ENCODE measurements at regions not wholly inside any gene's neighbourhood (a gene's known extent, or its start where the extent isn't known, plus 50 kb on each side); places are given as distances from the start of the nearest gene placed in this dataset.

DNA sequence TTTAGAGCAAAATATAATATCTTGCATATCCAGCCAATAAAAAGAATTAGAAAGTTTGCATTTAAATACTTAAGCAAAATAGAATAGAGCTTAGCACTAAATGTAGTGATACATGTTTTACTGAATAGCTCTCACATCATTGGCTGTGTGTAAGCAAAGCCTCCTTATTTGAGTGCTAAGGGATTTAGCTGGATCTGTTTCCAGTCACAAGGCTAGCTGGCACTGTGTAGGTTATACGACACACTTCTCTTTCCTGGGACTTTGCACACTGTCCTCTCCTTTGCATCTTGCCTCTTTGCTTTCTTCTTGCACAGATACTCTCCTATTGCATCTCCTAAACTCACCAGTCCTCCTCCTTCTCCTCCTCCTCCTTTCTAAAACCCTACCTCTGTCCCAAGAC lies 423.8 kb downstream of the KLF5 start:
- 83 to 88% (median 86%) methylated on average over 1 of the region's 1 CpG for WGBS, 4 donors
- TF ChIP-seq POLR2A (IDR thresholded peaks at IDR 0.05), result no peak
- TF ChIP-seq, protein P1, sequence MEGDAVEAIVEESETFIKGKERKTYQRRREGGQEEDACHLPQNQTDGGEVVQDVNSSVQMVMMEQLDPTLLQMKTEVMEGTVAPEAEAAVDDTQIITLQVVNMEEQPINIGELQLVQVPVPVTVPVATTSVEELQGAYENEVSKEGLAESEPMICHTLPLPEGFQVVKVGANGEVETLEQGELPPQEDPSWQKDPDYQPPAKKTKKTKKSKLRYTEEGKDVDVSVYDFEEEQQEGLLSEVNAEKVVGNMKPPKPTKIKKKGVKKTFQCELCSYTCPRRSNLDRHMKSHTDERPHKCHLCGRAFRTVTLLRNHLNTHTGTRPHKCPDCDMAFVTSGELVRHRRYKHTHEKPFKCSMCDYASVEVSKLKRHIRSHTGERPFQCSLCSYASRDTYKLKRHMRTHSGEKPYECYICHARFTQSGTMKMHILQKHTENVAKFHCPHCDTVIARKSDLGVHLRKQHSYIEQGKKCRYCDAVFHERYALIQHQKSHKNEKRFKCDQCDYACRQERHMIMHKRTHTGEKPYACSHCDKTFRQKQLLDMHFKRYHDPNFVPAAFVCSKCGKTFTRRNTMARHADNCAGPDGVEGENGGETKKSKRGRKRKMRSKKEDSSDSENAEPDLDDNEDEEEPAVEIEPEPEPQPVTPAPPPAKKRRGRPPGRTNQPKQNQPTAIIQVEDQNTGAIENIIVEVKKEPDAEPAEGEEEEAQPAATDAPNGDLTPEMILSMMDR (IDR thresholded peaks at IDR 0.05), result no peak

DNA sequence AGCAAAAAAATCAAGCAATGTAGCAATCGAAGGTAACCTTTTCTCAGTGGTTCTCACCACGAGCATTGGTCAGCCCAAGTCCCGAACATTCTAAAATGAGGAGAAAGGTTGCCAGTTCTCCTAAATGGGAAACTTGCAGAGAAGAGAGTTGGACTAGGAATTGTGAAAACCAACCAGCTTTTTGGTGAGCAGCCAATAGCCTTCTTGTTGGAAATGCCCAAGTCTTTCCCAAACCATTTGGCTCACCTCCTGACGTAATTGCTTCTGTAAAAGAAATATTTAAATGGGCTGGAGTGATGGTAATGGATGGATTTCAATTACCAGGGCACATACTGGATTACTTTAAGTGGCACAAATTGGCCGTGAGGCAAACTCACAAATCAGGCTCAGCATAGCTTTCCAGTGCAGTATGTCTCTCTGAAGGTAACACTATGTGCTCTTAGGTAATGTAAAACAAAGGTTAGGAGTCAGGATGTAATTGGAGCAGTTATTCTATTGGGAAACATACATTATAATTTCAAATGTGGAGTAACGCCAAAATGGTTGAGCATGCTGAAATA lies 423.2 kb downstream of the KLF5 start:
- TF ChIP-seq, protein P1 (IDR thresholded peaks at IDR 0.05), result no peak
- no peak for TF ChIP-seq POLR2A (IDR thresholded peaks at IDR 0.05)
- Histone ChIP-seq H3K4me3 (no peak overlapping the region), H3K27me3 (no peaks in the 10 kb centered on the region), H3K36me3 (replicated peaks in 1 of 2) (no peaks in the 10 kb centered on the region), H3K9me3 (replicated peaks in 1 of 3) (no peaks in the 10 kb centered on the region), H3K4me1 (replicated peaks in 1 of 2) (no peaks in the 10 kb centered on the region), H3K27ac (no peak overlapping the region)
- intact Hi-C loops (cut with DNase I), result no loop called here
- WGBS, 4 donors, result 69 to 84% (median 82%) methylated on average over 6 of the region's 6 CpGs
- no peak for DNase-seq

More for the DNA sequence above, 423.8 kb downstream of the KLF5 start:
- Histone ChIP-seq H3K4me1 (replicated peaks in 1 of 2) (no peaks in the 10 kb centered on the region), H3K36me3 (replicated peaks in 1 of 2) (no peaks in the 10 kb centered on the region), H3K4me3 (no peak overlapping the region), H3K27me3 (no peaks in the 10 kb centered on the region), H3K27ac (no peak overlapping the region), H3K9me3 (replicated peaks in 1 of 3) (no peaks in the 10 kb centered on the region)
- intact Hi-C loops (cut with DNase I), result no loop called here
- no peak for DNase-seq

DNA sequence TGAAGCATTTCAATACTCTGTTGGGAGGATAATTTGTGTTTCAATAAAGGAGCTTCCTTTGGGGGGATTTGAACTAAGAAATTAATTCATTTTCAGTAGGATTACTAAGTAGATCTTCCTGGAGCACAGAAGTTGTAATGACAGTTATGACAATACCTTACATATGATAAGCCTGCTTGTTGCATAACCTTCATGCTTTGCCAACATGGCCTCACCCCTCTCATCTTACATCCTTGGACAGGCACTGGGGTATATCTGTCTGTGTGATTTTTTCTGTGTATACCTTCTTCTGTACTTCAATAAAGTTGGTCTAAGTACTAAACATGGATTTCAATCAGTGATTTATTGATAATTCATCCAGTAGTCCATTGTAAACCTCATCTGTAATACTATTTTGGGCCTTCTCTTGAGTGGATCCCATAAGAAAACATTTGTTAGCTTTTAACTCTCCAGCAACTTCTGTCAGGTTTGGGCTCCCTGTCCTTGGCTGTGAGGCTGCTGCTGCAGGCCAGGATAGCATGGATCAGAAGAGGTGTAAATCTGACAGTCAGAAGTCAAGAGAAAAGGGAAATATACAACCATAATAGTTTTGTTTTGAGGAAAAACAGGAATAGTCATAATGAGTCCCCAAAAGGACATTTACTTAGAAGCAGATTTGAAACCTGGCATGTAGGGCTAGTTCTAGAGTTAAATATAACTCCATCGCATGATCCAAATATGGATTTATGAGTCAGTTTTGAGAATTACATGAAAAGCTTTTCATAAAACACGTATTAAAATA lies 422.2 kb downstream of the KLF5 start:
- Histone ChIP-seq H3K27ac (no peak overlapping the region), H3K4me3 (no peak overlapping the region), H3K4me1 (replicated peaks in 1 of 2) (no peaks in the 10 kb centered on the region), H3K36me3 (replicated peaks in 1 of 2) (no peaks in the 10 kb centered on the region), H3K9me3 (replicated peaks in 1 of 3) (no peaks in the 10 kb centered on the region), H3K27me3 (no peaks in the 10 kb centered on the region)
- TF ChIP-seq, protein P1 (IDR thresholded peaks at IDR 0.05), result no peak
- TF ChIP-seq POLR2A (IDR thresholded peaks at IDR 0.05), result no peak
- no peak for DNase-seq
- intact Hi-C loops (cut with DNase I), result no loop called here
- WGBS, 4 donors, result 73 to 85% (median 80%) methylated on average over 2 of the region's 2 CpGs

DNA sequence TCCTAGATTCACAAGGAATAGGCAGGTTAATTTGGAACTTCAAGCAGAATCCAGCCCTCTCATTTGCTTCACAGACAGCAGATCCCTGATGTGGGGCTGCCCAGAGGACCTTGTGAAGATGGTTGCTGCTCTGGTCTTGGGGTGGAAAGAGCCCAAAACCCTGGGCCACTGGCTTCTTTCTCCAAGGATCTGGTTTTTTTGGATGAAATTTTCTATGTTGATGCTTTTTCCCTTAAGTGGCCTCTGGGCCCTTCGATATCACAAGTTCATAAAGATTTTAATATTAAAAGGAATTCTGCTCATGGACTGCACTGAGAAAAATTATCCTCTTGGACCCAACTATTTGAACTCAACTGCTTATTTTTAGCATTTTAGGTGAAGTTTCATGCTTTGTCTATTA lies 421.1 kb downstream of the KLF5 start:
- DNase-seq, result no peak
- H3K27me3 ChIP-seq, result no peaks in the 10 kb centered on the region
- 75 to 90% (median 83%) methylated on average over 1 of the region's 1 CpG for WGBS, 4 donors
- H3K9me3 ChIP-seq (replicated peaks in 1 of 3), result no peaks in the 10 kb centered on the region
- H3K27ac ChIP-seq, result no peak overlapping the region
- intact Hi-C loops (cut with DNase I), result no loop called here
- no peaks in the 10 kb centered on the region for H3K4me1 ChIP-seq (replicated peaks in 1 of 2)
- TF ChIP-seq, protein P1 (IDR thresholded peaks at IDR 0.05), result no peak
- no peak for TF ChIP-seq POLR2A (IDR thresholded peaks at IDR 0.05)
- H3K4me3 ChIP-seq, result no peak overlapping the region
- H3K36me3 ChIP-seq (replicated peaks in 1 of 2), result no peaks in the 10 kb centered on the region
